MCF 10A (cell line): ENCODE measurements at regions not wholly inside any gene's neighbourhood (a gene's known extent, or its start where the extent isn't known, plus 50 kb on each side); places are given as distances from the start of the nearest gene placed in this dataset.

Experiments
- BruUV-seq: library from RNA; stranded (reverse); fragments of 400-500 nt; replicated peaks from 2 replicates; lab custom pipeline; 2021; lab: Mats Ljungman, UMichigan
- CTCF ChIA-PET: fragments of 300-600 bp; sonication (Branson Sonifier 250); formaldehyde crosslinking; extraction: SDS; loops from one replicate; lab custom pipeline; 2021; ENCODE audit warnings: antibody characterized with exemption, inconsistent platforms; lab: Yijun Ruan, JAX
- POLR2A ChIA-PET: fragments of 300-600, 350-650 bp; sonication (Branson Sonifier 250); formaldehyde crosslinking; extraction: SDS; loops from one replicate; lab custom pipeline; 2020; ENCODE audit warnings: antibody characterized with exemption, inconsistent platforms; lab: Yijun Ruan, JAX
- DNase-seq: peaks from one replicate; pipeline ENCODE4 v3.0.0-alpha.2; 2018; ENCODE audit not compliant: unreplicated experiment
- H3K27ac Mint-ChIP-seq: one replicate; pipeline ENCODE4 v1.8.0; 2022; ENCODE audit warnings: mild to moderate bottlenecking, low read depth, mixed read lengths; ENCODE audit not compliant: unreplicated experiment
- H3K27me3 Mint-ChIP-seq: one replicate; pipeline ENCODE4 v1.8.0; 2022; ENCODE audit warnings: mixed read lengths; ENCODE audit not compliant: insufficient read depth, unreplicated experiment
- H3K36me3 Mint-ChIP-seq: one replicate; pipeline ENCODE4 v1.8.0; 2022; ENCODE audit warnings: mild to moderate bottlenecking, moderate library complexity, mixed read lengths; ENCODE audit not compliant: insufficient read depth, unreplicated experiment
- H3K4me1 Mint-ChIP-seq: one replicate; pipeline ENCODE4 v1.8.0; 2022; ENCODE audit warnings: mixed read lengths; ENCODE audit not compliant: insufficient read depth, unreplicated experiment
- H3K4me3 Mint-ChIP-seq: one replicate; pipeline ENCODE4 v1.8.0; 2022; ENCODE audit warnings: mild to moderate bottlenecking, moderate library complexity, mixed read lengths; ENCODE audit not compliant: unreplicated experiment
- H3K9me3 Mint-ChIP-seq: one replicate; pipeline ENCODE4 v1.8.0; 2022; ENCODE audit warnings: mixed read lengths; ENCODE audit not compliant: unreplicated experiment
- intact Hi-C: fragments of 100-400 bp; cut with micrococcal nuclease; formaldehyde crosslinking; loops from 2 replicates; pipeline ENCODE4 v1.14.1; 2022
- TF ChIP-seq, protein P1 (sequence below): fragments of 200-600 bp; IDR thresholded peaks from one replicate; pipeline ENCODE4 v1.8.0; 2022; ENCODE audit warnings: antibody characterized with exemption, mild to moderate bottlenecking; ENCODE audit not compliant: unreplicated experiment

DNA sequence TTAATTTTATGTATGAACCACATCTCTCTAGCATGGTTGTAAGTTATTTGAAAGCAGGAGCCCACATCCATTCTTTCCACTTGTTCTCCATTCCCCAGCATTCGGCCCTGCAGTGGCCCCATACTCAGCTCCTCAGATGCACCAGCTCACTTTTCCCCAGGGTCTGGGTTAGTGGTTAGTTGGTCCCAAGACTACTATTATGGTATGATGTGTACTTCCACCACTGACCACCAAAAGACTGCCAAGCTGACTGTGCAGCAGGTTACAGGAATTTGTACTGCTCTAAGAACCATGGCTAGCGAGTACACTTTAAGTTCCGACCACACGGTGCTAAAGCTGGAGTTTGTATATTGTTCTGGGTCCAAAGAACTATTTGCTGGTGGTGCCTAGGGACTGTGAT lies 413.6 kb upstream of the TCF4 start:
- intact Hi-C loops = no loop called here
- H3K36me3 Mint-ChIP-seq = no peaks in the 10 kb centered on the region
- H3K4me3 Mint-ChIP-seq = no peak overlapping the region
- no peak for DNase-seq
- H3K27me3 Mint-ChIP-seq = no peaks in the 10 kb centered on the region
- no TSS peak for BruUV-seq
- peaks cover 17% of the 10 kb centered on the region for H3K4me1 Mint-ChIP-seq
- TF ChIP-seq, protein P1, sequence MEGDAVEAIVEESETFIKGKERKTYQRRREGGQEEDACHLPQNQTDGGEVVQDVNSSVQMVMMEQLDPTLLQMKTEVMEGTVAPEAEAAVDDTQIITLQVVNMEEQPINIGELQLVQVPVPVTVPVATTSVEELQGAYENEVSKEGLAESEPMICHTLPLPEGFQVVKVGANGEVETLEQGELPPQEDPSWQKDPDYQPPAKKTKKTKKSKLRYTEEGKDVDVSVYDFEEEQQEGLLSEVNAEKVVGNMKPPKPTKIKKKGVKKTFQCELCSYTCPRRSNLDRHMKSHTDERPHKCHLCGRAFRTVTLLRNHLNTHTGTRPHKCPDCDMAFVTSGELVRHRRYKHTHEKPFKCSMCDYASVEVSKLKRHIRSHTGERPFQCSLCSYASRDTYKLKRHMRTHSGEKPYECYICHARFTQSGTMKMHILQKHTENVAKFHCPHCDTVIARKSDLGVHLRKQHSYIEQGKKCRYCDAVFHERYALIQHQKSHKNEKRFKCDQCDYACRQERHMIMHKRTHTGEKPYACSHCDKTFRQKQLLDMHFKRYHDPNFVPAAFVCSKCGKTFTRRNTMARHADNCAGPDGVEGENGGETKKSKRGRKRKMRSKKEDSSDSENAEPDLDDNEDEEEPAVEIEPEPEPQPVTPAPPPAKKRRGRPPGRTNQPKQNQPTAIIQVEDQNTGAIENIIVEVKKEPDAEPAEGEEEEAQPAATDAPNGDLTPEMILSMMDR = no peak
- ChIA-PET CTCF (interaction anchor here (0.5 to 0.9 kb wide), 3 partner anchors 13 to 586 kb away, joined by 3 read pairs; no protein-coding TSS in a partner anchor), POLR2A (no interaction called here)
- H3K27ac Mint-ChIP-seq = no peak overlapping the region
- H3K9me3 Mint-ChIP-seq = no peaks in the 10 kb centered on the region

DNA sequence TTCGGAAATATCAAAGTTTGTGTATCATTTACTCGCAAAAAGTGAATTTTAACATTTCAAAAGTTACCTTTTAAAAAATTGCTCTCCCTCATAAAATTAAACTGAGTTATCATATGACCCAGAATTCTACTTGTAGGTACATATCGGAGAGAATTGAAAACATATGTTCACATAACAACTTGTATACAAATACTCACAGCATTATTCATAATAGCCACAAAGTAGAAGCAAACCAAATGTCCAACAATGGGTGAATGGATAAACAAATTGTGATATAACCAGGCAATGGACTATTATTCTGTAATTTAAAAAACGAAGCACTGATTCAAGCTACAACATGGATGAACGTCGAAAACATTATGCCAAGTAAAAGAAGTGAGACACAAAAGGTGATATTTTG lies 412.0 kb upstream of the TCF4 start:
- H3K27me3 Mint-ChIP-seq = no peaks in the 10 kb centered on the region
- intact Hi-C loops = no loop called here
- DNase-seq = no peak
- peaks cover 17% of the 10 kb centered on the region for H3K4me1 Mint-ChIP-seq
- BruUV-seq = no TSS peak
- TF ChIP-seq, protein P1 = no peak
- ChIA-PET CTCF (no interaction called here), POLR2A (no interaction called here)
- no peak overlapping the region for H3K4me3 Mint-ChIP-seq
- no peaks in the 10 kb centered on the region for H3K36me3 Mint-ChIP-seq
- H3K9me3 Mint-ChIP-seq = no peaks in the 10 kb centered on the region
- H3K27ac Mint-ChIP-seq = no peak overlapping the region

DNA sequence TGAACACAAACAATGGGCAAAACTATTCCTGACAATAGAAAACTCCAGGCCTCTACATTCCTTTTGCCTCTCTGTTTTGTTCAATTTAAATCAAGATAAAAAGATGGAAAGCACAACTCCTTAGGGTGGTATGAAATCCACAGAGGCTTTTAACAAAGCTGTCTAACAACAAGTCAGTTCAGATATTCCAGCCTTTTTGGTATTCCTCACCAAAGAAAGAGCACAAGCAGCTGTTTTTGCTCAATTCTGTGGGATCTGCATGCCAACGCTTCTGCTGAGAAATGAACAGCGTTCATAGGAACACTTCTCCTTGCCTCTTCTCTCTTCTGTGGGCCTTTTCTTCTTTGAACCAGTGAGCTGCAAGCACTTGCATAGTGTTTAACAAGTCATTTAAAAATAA lies 411.6 kb upstream of the TCF4 start:
- no peak overlapping the region for H3K27ac Mint-ChIP-seq
- no TSS peak for BruUV-seq
- no peaks in the 10 kb centered on the region for H3K27me3 Mint-ChIP-seq
- intact Hi-C loops = no loop called here
- H3K9me3 Mint-ChIP-seq = no peaks in the 10 kb centered on the region
- DNase-seq = no peak
- ChIA-PET POLR2A (no interaction called here), CTCF (no interaction called here)
- H3K4me1 Mint-ChIP-seq = peaks cover 17% of the 10 kb centered on the region
- no peak overlapping the region for H3K4me3 Mint-ChIP-seq
- TF ChIP-seq, protein P1 = no peak
- H3K36me3 Mint-ChIP-seq = no peaks in the 10 kb centered on the region

DNA sequence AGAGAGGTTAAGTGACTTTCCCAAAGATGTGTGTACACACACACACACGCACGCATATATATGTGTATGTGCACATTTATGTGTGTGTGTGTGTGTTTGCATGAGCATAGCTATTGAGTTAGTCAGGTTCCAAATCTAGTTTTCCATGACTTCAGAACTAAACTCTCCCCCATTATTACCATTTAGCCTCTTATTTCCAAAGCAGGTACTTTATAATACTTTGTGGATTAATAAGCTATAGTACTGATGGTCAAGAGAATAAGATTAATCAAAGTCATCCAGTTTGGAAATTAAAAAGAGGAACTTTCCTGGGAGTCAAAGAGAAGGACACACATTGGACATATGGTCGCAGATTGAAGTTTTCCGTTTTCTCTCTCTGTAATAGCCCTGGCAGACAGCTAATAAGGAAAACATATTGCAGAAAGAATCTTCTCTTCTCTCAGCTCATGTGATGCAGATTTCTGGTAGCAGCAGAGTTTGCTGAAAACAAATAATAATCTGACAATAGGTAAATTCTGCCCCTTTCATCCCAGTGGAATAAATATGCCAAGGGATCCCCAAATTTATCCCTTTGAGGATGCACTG lies 410.9 kb upstream of the TCF4 start:
- no peak overlapping the region for H3K27ac Mint-ChIP-seq

More for the DNA sequence above, 410.9 kb upstream of the TCF4 start:
- BruUV-seq = no TSS peak
- peaks cover 17% of the 10 kb centered on the region for H3K4me1 Mint-ChIP-seq
- H3K36me3 Mint-ChIP-seq = no peaks in the 10 kb centered on the region
- no peaks in the 10 kb centered on the region for H3K9me3 Mint-ChIP-seq
- intact Hi-C loops = no loop called here
- H3K27me3 Mint-ChIP-seq = no peaks in the 10 kb centered on the region
- ChIA-PET CTCF (interaction anchor here (0.6 to 0.7 kb wide), 2 partner anchors 166 to 258 kb away, joined by 3 read pairs; no protein-coding TSS in a partner anchor), POLR2A (interaction anchor here (1.2 to 1.3 kb wide), 2 partner anchors 13 to 125 kb away, joined by 4 read pairs; no protein-coding TSS in a partner anchor)
- TF ChIP-seq, protein P1 = no peak
- no peak for DNase-seq
- no peak overlapping the region for H3K4me3 Mint-ChIP-seq
